ENCODE measurements at regions not wholly inside any gene's neighbourhood (a gene's known extent, or its start where the extent isn't known, plus 50 kb on each side); places are given as distances from the start of the nearest gene placed in this dataset.

- DNase-seq (ENCODE audit: low read depth in 2 of 2) = no peak
Measured at GRCh38 chr7:96638669-96639068, 71.0 kb downstream of the SEM1 start.

GRCh38 chr7:96637522-96637921 is 72.1 kb downstream of the SEM1 start:
- DNase-seq (ENCODE audit: low read depth in 2 of 2) = no peak

GRCh38 chr7:96636979-96637378 is 72.7 kb downstream of the SEM1 start:
- no peak for DNase-seq (ENCODE audit: low read depth in 2 of 2)

- DNase-seq (ENCODE audit: low read depth in 2 of 2) = no peak
Measured at GRCh38 chr7:96636342-96636860, 73.2 kb downstream of the SEM1 start.

GRCh38 chr7:96629884-96630283 is 79.8 kb downstream of the SEM1 start:
- DNase-seq (ENCODE audit: low read depth in 2 of 2) = no peak

GRCh38 chr7:96624954-96625353 is 84.7 kb downstream of the SEM1 start:
- no peak for DNase-seq (ENCODE audit: low read depth in 2 of 2)

- no peak for DNase-seq (ENCODE audit: low read depth in 2 of 2)
Measured at GRCh38 chr7:96621932-96622331, 87.7 kb downstream of the SEM1 start.

GRCh38 chr7:96614154-96614867 is 95.3 kb downstream of the SEM1 start:
- no peak for DNase-seq (ENCODE audit: low read depth in 2 of 2)

GRCh38 chr7:96612034-96612433 is 97.6 kb downstream of the SEM1 start:
- DNase-seq (ENCODE audit: low read depth in 2 of 2) = no peak

- no peak for DNase-seq (ENCODE audit: low read depth in 2 of 2)
Measured at GRCh38 chr7:96605045-96605716, 104.5 kb downstream of the SEM1 start.

GRCh38 chr7:96599288-96599936 is 110.2 kb downstream of the SEM1 start:
- DNase-seq (ENCODE audit: low read depth in 2 of 2) = no peak

- no peak for DNase-seq (ENCODE audit: low read depth in 2 of 2)
Measured at GRCh38 chr7:96598421-96598820, 111.2 kb downstream of the SEM1 start.

- no peak for DNase-seq (ENCODE audit: low read depth in 2 of 2)
Measured at GRCh38 chr7:96596120-96596826, 113.4 kb downstream of the SEM1 start.

- no peak for DNase-seq (ENCODE audit: low read depth in 2 of 2)
Measured at GRCh38 chr7:96591900-96592676, 117.6 kb downstream of the SEM1 start.

GRCh38 chr7:96591159-96591899 is 118.3 kb downstream of the SEM1 start:
- no peak for DNase-seq (ENCODE audit: low read depth in 2 of 2)

- no peak for DNase-seq (ENCODE audit: low read depth in 2 of 2)
Measured at GRCh38 chr7:96589038-96589437, 120.6 kb downstream of the SEM1 start.

- DNase-seq (ENCODE audit: low read depth in 2 of 2) = no peak
Measured at GRCh38 chr7:96579119-96579518, 130.5 kb downstream of the SEM1 start.

GRCh38 chr7:96578606-96579005 is 131.0 kb downstream of the SEM1 start:
- no peak for DNase-seq (ENCODE audit: low read depth in 2 of 2)

- DNase-seq (ENCODE audit: low read depth in 2 of 2) = no peak
Measured at GRCh38 chr7:96563409-96563808, 146.2 kb downstream of the SEM1 start.

GRCh38 chr7:96562966-96563365 is 146.7 kb downstream of the SEM1 start:
- no peak for DNase-seq (ENCODE audit: low read depth in 2 of 2)

- DNase-seq (ENCODE audit: low read depth in 2 of 2) = no peak
Measured at GRCh38 chr7:96562458-96562857, 147.2 kb downstream of the SEM1 start.

Data from stimulated activated CD4-positive, alpha-beta T cell treated with anti-CD3 and anti-CD28 coated beads, Interleukin-15, amount 100 ng/mL, for 48 hours (primary cell).